Smooth muscle cell (in vitro differentiated cells): ENCODE measurements at regions not wholly inside any gene's neighbourhood (a gene's known extent, or its start where the extent isn't known, plus 50 kb on each side); places are given as distances from the start of the nearest gene placed in this dataset.

ENCODE experiments used
- DNase-seq: peaks from one replicate; lab custom pipeline; 2025; ENCODE audit not compliant: unreplicated experiment; lab: John Stamatoyannopoulos, UW
- H2AFZ ChIP-seq: fragments of 200-600 bp; sonication (generic); 2 replicates; pipeline ENCODE4 v1.6.0; 2016; ENCODE audit warnings: antibody characterized with exemption, low read depth, mild to moderate bottlenecking
- H3F3A ChIP-seq: fragments of 200-600 bp; sonication (generic); 2 replicates; pipeline ENCODE4 v1.6.0; 2017; ENCODE audit warnings: antibody characterized with exemption, low read depth
- H3K27ac ChIP-seq: fragments of 200-600 bp; sonication (generic); 2 replicates; pipeline ENCODE4 v1.5.1; 2016; ENCODE audit warnings: low read depth, mild to moderate bottlenecking
- H3K27me3 ChIP-seq: fragments of 200-600 bp; sonication (generic); 2 replicates; pipeline ENCODE4 v1.6.1; 2016; ENCODE audit warnings: low read depth, mild to moderate bottlenecking
- H3K36me3 ChIP-seq: fragments of 200-600 bp; sonication (generic); 2 replicates; pipeline ENCODE4 v1.5.1; 2016; ENCODE audit warnings: low read depth
- H3K4me1 ChIP-seq: fragments of 200-600 bp; sonication (generic); 2 replicates; pipeline ENCODE4 v1.5.1; 2016; ENCODE audit warnings: low read depth
- H3K4me2 ChIP-seq: fragments of 200-600 bp; sonication (generic); 2 replicates; pipeline ENCODE4 v1.6.0; 2016; ENCODE audit warnings: mild to moderate bottlenecking
- H3K4me3 ChIP-seq: fragments of 200-600 bp; sonication (generic); 2 replicates; pipeline ENCODE4 v1.5.1; 2016; ENCODE audit warnings: mild to moderate bottlenecking
- H3K79me2 ChIP-seq: fragments of 200-600 bp; sonication (generic); 2 replicates; pipeline ENCODE4 v1.6.0; 2016; ENCODE audit warnings: low read depth, mild to moderate bottlenecking
- H3K9ac ChIP-seq: fragments of 200-600 bp; sonication (generic); 2 replicates; pipeline ENCODE4 v1.6.0; 2016; ENCODE audit warnings: low read depth
- H3K9me3 ChIP-seq: fragments of 200-600 bp; sonication (generic); replicated peaks from 2 replicates; pipeline ENCODE4 v1.5.1; 2016; ENCODE audit warnings: low read depth
- H4K20me1 ChIP-seq: fragments of 200-600 bp; sonication (generic); 2 replicates; pipeline ENCODE4 v1.6.0; 2016; ENCODE audit warnings: low read depth
- WGBS: methylation state at CpG from one replicate; pipeline ENCODE4 v1.1.7; 2016; ENCODE audit warnings: low lambda C conversion rate; 5-methylcytosine and 5-hydroxymethylcytosine counted together
- TF ChIP-seq, protein P1 (sequence below): fragments of 200-600 bp; sonication (generic); IDR thresholded peaks from 2 replicates; pipeline ENCODE4 v1.5.1; 2017; ENCODE audit warnings: borderline replicate concordance, mild to moderate bottlenecking, antibody characterized with exemption; ENCODE audit not compliant: insufficient read depth, poor library complexity, severe bottlenecking

DNA sequence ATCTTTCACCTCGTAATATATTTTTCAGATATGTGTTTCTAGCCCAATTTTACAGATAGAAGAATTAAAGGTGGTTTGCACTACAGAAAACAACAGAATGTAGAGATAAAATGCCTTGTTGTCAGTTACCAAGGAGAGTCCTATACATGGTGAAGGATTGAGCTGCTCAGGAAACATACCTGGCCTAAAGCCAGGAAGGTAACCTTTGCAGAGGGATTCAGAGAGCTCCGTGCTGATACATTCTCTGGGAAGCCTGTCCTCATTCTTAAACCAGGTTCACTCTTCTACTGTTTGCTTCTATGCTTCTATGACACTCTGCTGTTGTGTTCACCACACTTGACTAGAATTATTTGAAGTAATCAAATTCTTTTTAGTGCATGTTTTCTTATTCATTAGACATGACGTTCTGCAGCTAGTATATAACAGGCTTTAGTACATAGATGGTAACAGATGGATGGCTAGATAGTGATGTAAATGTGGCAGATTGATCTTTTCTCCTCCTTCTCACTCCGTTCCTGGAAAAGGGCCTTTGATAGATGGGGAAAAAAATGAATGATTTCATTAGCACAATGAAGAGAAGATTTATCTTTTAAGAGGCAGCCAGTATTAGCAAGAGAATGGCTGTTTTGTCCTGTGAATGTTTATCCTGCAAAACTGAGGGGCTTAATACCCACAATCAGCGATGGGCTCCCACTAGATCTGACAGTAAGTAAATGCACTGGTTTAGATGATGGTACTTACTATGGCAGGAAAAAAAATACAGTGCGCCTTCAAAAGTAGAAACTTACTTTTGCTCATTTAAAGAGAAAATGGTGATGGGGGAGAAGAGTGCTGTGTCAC lies 589.6 kb upstream of the FAM98A start:
- Histone ChIP-seq H3K79me2 (no peaks in the 10 kb centered on the region), H4K20me1 (no peaks in the 10 kb centered on the region), H3K4me3 (no peak overlapping the region), H3K4me1 (no peaks in the 10 kb centered on the region), H3K36me3 (no peaks in the 10 kb centered on the region), H3K27ac (no peak overlapping the region), H3K9me3 (no peaks in the 10 kb centered on the region), H3F3A (no peaks in the 10 kb centered on the region), H3K9ac (no peak overlapping the region), H2AFZ (no peak overlapping the region), H3K4me2 (no peak overlapping the region), H3K27me3 (no peaks in the 10 kb centered on the region)
- 76% methylated on average over 6 of the region's 6 CpGs for WGBS
- TF ChIP-seq, protein P1, sequence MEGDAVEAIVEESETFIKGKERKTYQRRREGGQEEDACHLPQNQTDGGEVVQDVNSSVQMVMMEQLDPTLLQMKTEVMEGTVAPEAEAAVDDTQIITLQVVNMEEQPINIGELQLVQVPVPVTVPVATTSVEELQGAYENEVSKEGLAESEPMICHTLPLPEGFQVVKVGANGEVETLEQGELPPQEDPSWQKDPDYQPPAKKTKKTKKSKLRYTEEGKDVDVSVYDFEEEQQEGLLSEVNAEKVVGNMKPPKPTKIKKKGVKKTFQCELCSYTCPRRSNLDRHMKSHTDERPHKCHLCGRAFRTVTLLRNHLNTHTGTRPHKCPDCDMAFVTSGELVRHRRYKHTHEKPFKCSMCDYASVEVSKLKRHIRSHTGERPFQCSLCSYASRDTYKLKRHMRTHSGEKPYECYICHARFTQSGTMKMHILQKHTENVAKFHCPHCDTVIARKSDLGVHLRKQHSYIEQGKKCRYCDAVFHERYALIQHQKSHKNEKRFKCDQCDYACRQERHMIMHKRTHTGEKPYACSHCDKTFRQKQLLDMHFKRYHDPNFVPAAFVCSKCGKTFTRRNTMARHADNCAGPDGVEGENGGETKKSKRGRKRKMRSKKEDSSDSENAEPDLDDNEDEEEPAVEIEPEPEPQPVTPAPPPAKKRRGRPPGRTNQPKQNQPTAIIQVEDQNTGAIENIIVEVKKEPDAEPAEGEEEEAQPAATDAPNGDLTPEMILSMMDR, result no peak
- no peak for DNase-seq

DNA sequence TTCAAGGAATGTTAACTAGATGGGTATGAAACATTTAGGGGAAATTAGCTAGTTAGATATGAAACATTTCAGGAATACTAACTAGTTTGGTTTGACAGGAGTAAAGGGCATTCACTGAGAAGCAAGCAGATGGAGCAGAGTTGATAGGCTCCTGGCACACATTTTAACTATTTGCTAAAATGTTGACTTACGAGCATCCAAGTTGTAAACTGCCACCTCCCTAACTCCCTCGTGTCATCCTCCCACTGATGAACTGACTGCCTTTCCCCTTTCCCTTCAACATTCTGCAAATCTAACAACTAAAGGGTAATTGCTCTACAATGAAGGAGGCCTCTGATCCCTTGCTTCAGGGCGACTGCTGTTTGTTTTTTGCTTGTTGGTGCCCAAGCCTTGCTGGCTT lies 580.4 kb upstream of the FAM98A start:
- no peaks in the 10 kb centered on the region for H3F3A ChIP-seq
- no peak overlapping the region for H2AFZ ChIP-seq
- no peaks in the 10 kb centered on the region for H3K27me3 ChIP-seq
- no peaks in the 10 kb centered on the region for H3K36me3 ChIP-seq
- H3K9me3 ChIP-seq, result no peaks in the 10 kb centered on the region
- no peak overlapping the region for H3K4me3 ChIP-seq
- TF ChIP-seq, protein P1, result no peak
- H3K27ac ChIP-seq, result no peak overlapping the region
- H3K4me2 ChIP-seq, result no peak overlapping the region
- no peak for DNase-seq
- H3K9ac ChIP-seq, result no peak overlapping the region
- no peaks in the 10 kb centered on the region for H4K20me1 ChIP-seq
- no peaks in the 10 kb centered on the region for H3K79me2 ChIP-seq
- 76% methylated on average over 3 of the region's 3 CpGs for WGBS
- H3K4me1 ChIP-seq, result no peaks in the 10 kb centered on the region

DNA sequence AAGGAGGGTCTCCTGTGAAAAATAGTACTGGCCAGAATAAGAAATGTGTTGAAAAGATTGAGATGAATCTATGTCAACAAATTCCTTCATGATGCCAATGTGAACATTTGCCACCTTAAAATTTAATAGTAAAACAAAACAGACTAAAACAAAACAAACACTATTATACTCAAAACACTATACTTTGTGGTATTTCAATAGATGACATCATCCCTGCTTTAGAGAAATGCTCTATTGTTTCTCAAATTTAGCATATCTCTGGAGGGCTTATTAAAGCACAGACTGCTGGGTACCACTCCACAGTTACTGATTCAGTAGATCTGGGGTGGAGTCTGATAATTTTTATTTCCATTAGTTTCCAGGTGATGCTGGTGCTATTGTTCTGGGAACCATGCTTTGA lies 579.4 kb upstream of the FAM98A start:
- Histone ChIP-seq H4K20me1 (no peaks in the 10 kb centered on the region), H3K36me3 (no peaks in the 10 kb centered on the region), H3K9me3 (no peaks in the 10 kb centered on the region), H3K9ac (no peak overlapping the region), H3K4me3 (no peak overlapping the region), H3K27ac (no peak overlapping the region), H3K79me2 (no peaks in the 10 kb centered on the region), H3K4me2 (no peak overlapping the region), H3K27me3 (no peaks in the 10 kb centered on the region), H3F3A (no peaks in the 10 kb centered on the region), H3K4me1 (no peaks in the 10 kb centered on the region), H2AFZ (no peak overlapping the region)
- no peak for DNase-seq
- TF ChIP-seq, protein P1, result no peak

DNA sequence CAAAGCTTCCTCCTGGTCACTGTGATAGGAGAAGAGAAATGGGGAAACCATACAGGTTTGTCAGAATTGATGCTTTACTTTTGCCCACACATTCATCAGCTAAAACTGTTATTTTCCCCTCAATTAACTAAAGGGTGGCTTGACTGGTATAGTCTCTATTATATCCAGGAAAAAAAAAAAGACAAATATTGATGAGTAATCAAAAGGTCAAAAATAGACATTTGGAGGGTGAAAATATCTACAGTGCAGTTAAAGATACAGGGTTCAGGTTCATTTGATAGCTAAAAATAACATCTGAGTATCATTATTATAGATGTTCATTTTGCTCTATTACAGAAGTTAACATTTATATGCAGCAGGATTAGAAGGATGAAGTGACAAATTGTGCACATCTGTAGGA lies 577.6 kb upstream of the FAM98A start:
- no peak overlapping the region for H3K4me2 ChIP-seq
- H4K20me1 ChIP-seq, result no peaks in the 10 kb centered on the region
- no peak overlapping the region for H2AFZ ChIP-seq
- H3K27ac ChIP-seq, result no peak overlapping the region
- no peak overlapping the region for H3K4me3 ChIP-seq
- H3K4me1 ChIP-seq, result no peaks in the 10 kb centered on the region
- H3K9ac ChIP-seq, result no peak overlapping the region
- TF ChIP-seq, protein P1, result no peak
- H3K27me3 ChIP-seq, result no peaks in the 10 kb centered on the region
- H3K79me2 ChIP-seq, result no peaks in the 10 kb centered on the region
- no peaks in the 10 kb centered on the region for H3K9me3 ChIP-seq
- DNase-seq, result no peak
- H3K36me3 ChIP-seq, result no peaks in the 10 kb centered on the region
- H3F3A ChIP-seq, result no peaks in the 10 kb centered on the region
